Astrocyte (in vitro differentiated cells and primary cell): ENCODE measurements at regions not wholly inside any gene's neighbourhood (a gene's known extent, or its start where the extent isn't known, plus 50 kb on each side); places are given as distances from the start of the nearest gene placed in this dataset.

ENCODE experiments used
- DNase-seq: peaks from one replicate; pipeline ENCODE4 v3.0.0-alpha.2; 2010; ENCODE audit warnings: low read depth
- FAIRE-seq: peaks from 2 replicates; lab custom pipeline; 2011; peaks lifted over from hg19 to GRCh38; lab: Jason Lieb, UNC
- H2AFZ ChIP-seq: 2 replicates; pipeline ENCODE4 v1.6.0; 2012; ENCODE audit warnings: low read depth, low read length, inconsistent platforms
- H3K27ac ChIP-seq: 2 replicates; pipeline ENCODE4 v1.5.1; 2011; ENCODE audit warnings: low read depth, low read length, inconsistent platforms
- H3K27me3 ChIP-seq: 2 replicates; pipeline ENCODE4 v1.6.0; 2011; ENCODE audit warnings: low read length, inconsistent platforms; ENCODE audit not compliant: insufficient read depth
- H3K36me3 ChIP-seq: 2 replicates; pipeline ENCODE4 v1.5.1; 2011; ENCODE audit warnings: low read length, inconsistent platforms; ENCODE audit not compliant: insufficient read depth
- H3K4me1 ChIP-seq: 2 replicates; pipeline ENCODE4 v1.5.1; 2011; ENCODE audit warnings: low read length, inconsistent platforms; ENCODE audit not compliant: insufficient read depth
- H3K4me2 ChIP-seq: 2 replicates; pipeline ENCODE4 v1.6.0; 2012; ENCODE audit warnings: low read length, inconsistent platforms
- H3K4me3 ChIP-seq: 2 replicates; pipeline ENCODE4 v1.5.1; 2011; ENCODE audit warnings: low read depth, mild to moderate bottlenecking, low read length, inconsistent platforms; ENCODE audit not compliant: insufficient read depth
- H3K79me2 ChIP-seq: 2 replicates; pipeline ENCODE4 v1.6.0; 2012; ENCODE audit warnings: mild to moderate bottlenecking, low read length, inconsistent platforms; ENCODE audit not compliant: insufficient read depth
- H3K9ac ChIP-seq: 2 replicates; pipeline ENCODE4 v1.6.0; 2012; ENCODE audit warnings: mild to moderate bottlenecking, low read length, inconsistent platforms
- H3K9me3 ChIP-seq: 2 replicates; pipeline ENCODE4 v1.5.1; 2012; ENCODE audit warnings: low read depth, mild to moderate bottlenecking, low read length, inconsistent platforms; ENCODE audit not compliant: insufficient read depth
- H4K20me1 ChIP-seq: 2 replicates; pipeline ENCODE4 v1.6.0; 2012; ENCODE audit warnings: low read length, inconsistent platforms; ENCODE audit not compliant: insufficient read depth
- H3K27ac Mint-ChIP-seq: one replicate; pipeline ENCODE4 v1.8.0; 2021; ENCODE audit warnings: mild to moderate bottlenecking, mixed read lengths; ENCODE audit not compliant: unreplicated experiment
- H3K27me3 Mint-ChIP-seq: one replicate; pipeline ENCODE4 v1.8.0; 2021; ENCODE audit warnings: low read depth, mixed read lengths; ENCODE audit not compliant: unreplicated experiment
- H3K36me3 Mint-ChIP-seq: one replicate; pipeline ENCODE4 v1.8.0; 2021; ENCODE audit warnings: low read depth, mixed read lengths; ENCODE audit not compliant: unreplicated experiment
- H3K4me1 Mint-ChIP-seq: one replicate; pipeline ENCODE4 v1.8.0; 2021; ENCODE audit warnings: low read depth, mixed read lengths; ENCODE audit not compliant: unreplicated experiment
- H3K4me3 Mint-ChIP-seq: one replicate; pipeline ENCODE4 v1.8.0; 2021; ENCODE audit warnings: mild to moderate bottlenecking, moderate library complexity, mixed read lengths; ENCODE audit not compliant: unreplicated experiment
- H3K9me3 Mint-ChIP-seq: one replicate; pipeline ENCODE4 v1.8.0; 2021; ENCODE audit warnings: mild to moderate bottlenecking, mixed read lengths; ENCODE audit not compliant: unreplicated experiment
- CTCF ChIP-seq: IDR thresholded peaks from 2 replicates; pipeline ENCODE4 v1.5.1; 2011; ENCODE audit warnings: low read depth, mild to moderate bottlenecking, inconsistent platforms, low read length, moderate library complexity; ENCODE audit not compliant: insufficient read depth
- EZH2 ChIP-seq: IDR thresholded peaks from 2 replicates; pipeline ENCODE4 v1.6.1; 2012; ENCODE audit warnings: mild to moderate bottlenecking, low read length, inconsistent platforms; ENCODE audit not compliant: insufficient read depth

- Histone ChIP-seq H3K9me3 (no peaks in the 10 kb centered on the region), H3K4me2 (no peak overlapping the region), H4K20me1 (no peaks in the 10 kb centered on the region), H3K27me3 (no peaks in the 10 kb centered on the region), H3K4me3 (no peak overlapping the region), H3K79me2 (no peaks in the 10 kb centered on the region), H3K27ac (no peak overlapping the region), H2AFZ (no peak overlapping the region), H3K36me3 (no peaks in the 10 kb centered on the region), H3K9ac (no peak overlapping the region), H3K4me1 (no peaks in the 10 kb centered on the region)
- Mint-ChIP-seq H3K9me3 (peaks cover 4% of the 10 kb centered on the region), H3K36me3 (peaks cover 2% of the 10 kb centered on the region), H3K27ac (no peak overlapping the region), H3K4me3 (no peak overlapping the region), H3K27me3 (peaks cover 2% of the 10 kb centered on the region), H3K4me1 (no peaks in the 10 kb centered on the region)
- FAIRE-seq (no peak), DNase-seq (no peak)
- TF ChIP-seq CTCF (no peak), EZH2 (no peak)
Measured at GRCh38 chr20:52593654-52594053, 378.5 kb upstream of the TSHZ2 start.

GRCh38 chr20:52592567-52592966, 379.6 kb upstream of the TSHZ2 start:
- Mint-ChIP-seq H3K27me3 (peaks cover 2% of the 10 kb centered on the region), H3K9me3 (peaks cover 4% of the 10 kb centered on the region), H3K4me3 (no peak overlapping the region), H3K4me1 (no peaks in the 10 kb centered on the region), H3K27ac (no peak overlapping the region), H3K36me3 (peaks cover 2% of the 10 kb centered on the region)
- Histone ChIP-seq H3K27ac (no peak overlapping the region), H3K9ac (no peak overlapping the region), H4K20me1 (no peaks in the 10 kb centered on the region), H3K4me2 (no peak overlapping the region), H3K27me3 (no peaks in the 10 kb centered on the region), H3K4me1 (no peaks in the 10 kb centered on the region), H3K4me3 (no peak overlapping the region), H2AFZ (no peak overlapping the region), H3K36me3 (no peaks in the 10 kb centered on the region), H3K9me3 (no peaks in the 10 kb centered on the region), H3K79me2 (no peaks in the 10 kb centered on the region)
- TF ChIP-seq CTCF = no peak
- TF ChIP-seq EZH2 = no peak
- DNase-seq (no peak), FAIRE-seq (no peak)

GRCh38 chr20:52590100-52590499, 382.1 kb upstream of the TSHZ2 start:
- Histone ChIP-seq H3K9ac (no peak overlapping the region), H3K4me3 (no peak overlapping the region), H3K27me3 (no peaks in the 10 kb centered on the region), H3K9me3 (no peaks in the 10 kb centered on the region), H3K27ac (no peak overlapping the region), H2AFZ (no peak overlapping the region), H3K79me2 (no peaks in the 10 kb centered on the region), H3K4me2 (no peak overlapping the region), H3K36me3 (no peaks in the 10 kb centered on the region), H3K4me1 (no peaks in the 10 kb centered on the region), H4K20me1 (no peaks in the 10 kb centered on the region)
- H3K4me1 Mint-ChIP-seq = no peaks in the 10 kb centered on the region
- FAIRE-seq (no peak), DNase-seq (no peak)
- H3K36me3 Mint-ChIP-seq = peaks cover 2% of the 10 kb centered on the region
- no peak overlapping the region for H3K27ac Mint-ChIP-seq
- H3K4me3 Mint-ChIP-seq = no peak overlapping the region
- peaks cover 4% of the 10 kb centered on the region for H3K9me3 Mint-ChIP-seq
- peaks cover 2% of the 10 kb centered on the region for H3K27me3 Mint-ChIP-seq
- no peak for TF ChIP-seq EZH2
- TF ChIP-seq CTCF = no peak
